Activated T-helper 2 cell treated with anti-CD3 and anti-CD28 coated beads, Interferon-gamma antibody, Interleukin-2, Interleukin-4, amounts not matched to agents 10 μg/mL and 5 μg/mL and 100 μg/mL, durations not matched to agents 14 hours and 24 hours and 36 hours (primary cell): ENCODE measurements at regions not wholly inside any gene's neighbourhood (a gene's known extent, or its start where the extent isn't known, plus 50 kb on each side); places are given as distances from the start of the nearest gene placed in this dataset.

Source experiments
- DNase-seq: peaks from one replicate; pipeline ENCODE4 v3.0.0; 2021; ENCODE audit warnings: low spot score
- H3K27ac Mint-ChIP-seq: one replicate; pipeline ENCODE4 v1.8.0; 2021; ENCODE audit warnings: mixed read lengths
- H3K27me3 Mint-ChIP-seq: one replicate; pipeline ENCODE4 v1.8.0; 2021; ENCODE audit warnings: low read depth, mixed read lengths
- H3K36me3 Mint-ChIP-seq: one replicate; pipeline ENCODE4 v1.8.0; 2021; ENCODE audit warnings: low read depth, mixed read lengths
- H3K4me1 Mint-ChIP-seq: one replicate; pipeline ENCODE4 v1.8.0; 2021; ENCODE audit warnings: low read depth, mixed read lengths
- H3K4me3 Mint-ChIP-seq: one replicate; pipeline ENCODE4 v1.8.0; 2021; ENCODE audit warnings: low read depth, mild to moderate bottlenecking, moderate library complexity, mixed read lengths
- H3K9me3 Mint-ChIP-seq: one replicate; pipeline ENCODE4 v1.8.0; 2021; ENCODE audit warnings: mixed read lengths
- intact Hi-C: fragments of 100-400 bp; cut with micrococcal nuclease; formaldehyde crosslinking; loops from one replicate; pipeline ENCODE4 v1.15.1; 2023

DNA sequence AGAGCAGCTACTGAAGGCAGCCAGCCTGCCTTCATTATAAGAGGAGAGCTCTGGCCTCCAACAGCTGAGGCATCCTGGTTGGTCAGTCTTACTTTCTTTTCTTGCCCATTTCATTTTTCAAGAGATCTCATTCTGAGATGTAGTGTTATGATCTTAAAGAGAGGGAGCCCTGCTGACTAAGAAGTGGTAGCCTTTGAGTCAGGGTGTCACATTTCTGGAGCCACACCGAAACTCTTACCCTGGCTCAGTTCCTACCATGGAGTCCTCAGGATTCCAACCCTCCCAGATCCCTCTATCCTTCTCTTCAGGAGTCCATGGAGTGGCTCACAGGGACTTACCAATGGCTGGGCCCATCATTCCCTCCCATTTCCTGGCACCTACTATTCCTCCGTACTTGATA is 386.1 kb upstream of the LARGE1 start:
- Mint-ChIP-seq H3K36me3 (no peaks in the 10 kb centered on the region), H3K9me3 (peaks cover 40% of the 10 kb centered on the region), H3K4me1 (no peaks in the 10 kb centered on the region), H3K27ac (no peak overlapping the region), H3K4me3 (no peak overlapping the region), H3K27me3 (no peaks in the 10 kb centered on the region)
- intact Hi-C loops, result no loop called here
- no peak for DNase-seq

DNA sequence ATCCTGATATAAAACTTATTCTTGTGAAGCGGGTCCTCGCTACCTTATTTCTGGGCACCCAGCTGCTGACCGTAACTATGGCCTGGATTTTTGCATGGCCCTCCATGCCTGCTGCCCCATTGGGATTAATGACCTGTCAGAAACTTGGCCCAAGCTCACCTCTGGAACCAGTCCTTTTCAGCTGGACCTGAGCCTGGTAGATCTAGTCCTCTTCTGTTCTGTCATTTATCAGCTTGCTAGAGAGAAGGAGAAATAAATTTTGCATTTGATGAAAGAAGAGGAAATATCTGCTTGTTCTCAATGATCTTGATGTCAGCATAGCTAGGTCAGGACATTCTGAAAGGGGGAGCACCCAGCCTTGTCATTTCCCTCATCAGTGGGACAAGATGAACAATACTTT is 387.8 kb upstream of the LARGE1 start:
- DNase-seq, result no peak
- no peaks in the 10 kb centered on the region for H3K36me3 Mint-ChIP-seq
- no peaks in the 10 kb centered on the region for H3K4me1 Mint-ChIP-seq
- intact Hi-C loops, result no loop called here
- no peak overlapping the region for H3K4me3 Mint-ChIP-seq
- H3K27me3 Mint-ChIP-seq, result no peaks in the 10 kb centered on the region
- H3K9me3 Mint-ChIP-seq, result peaks cover 41% of the 10 kb centered on the region
- H3K27ac Mint-ChIP-seq, result no peak overlapping the region

DNA sequence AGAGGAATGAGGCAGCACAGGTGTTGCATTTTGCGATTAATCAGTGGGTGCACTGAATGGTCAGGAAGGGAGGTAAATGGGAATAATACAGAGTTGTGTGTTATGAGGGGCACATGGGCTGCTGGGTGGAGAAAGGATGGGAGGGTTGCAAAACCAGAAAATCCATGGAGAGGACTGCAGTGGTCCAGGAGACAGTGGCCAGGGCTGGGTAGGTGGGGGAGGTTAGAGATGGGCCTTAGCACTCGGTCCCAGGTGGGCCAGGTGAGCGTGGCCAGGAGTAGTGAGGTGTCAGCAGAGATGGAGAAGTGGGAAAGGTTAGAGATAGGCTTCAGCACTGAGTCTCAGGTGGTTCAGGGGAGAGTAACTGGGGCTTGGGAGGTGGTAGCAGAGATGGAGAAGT is 399.1 kb upstream of the LARGE1 start:
- Mint-ChIP-seq H3K4me1 (no peaks in the 10 kb centered on the region), H3K36me3 (no peaks in the 10 kb centered on the region), H3K27me3 (no peaks in the 10 kb centered on the region), H3K4me3 (no peak overlapping the region), H3K27ac (no peak overlapping the region), H3K9me3 (peaks cover 26% of the 10 kb centered on the region)
- intact Hi-C loops, result no loop called here
- no peak for DNase-seq

DNA sequence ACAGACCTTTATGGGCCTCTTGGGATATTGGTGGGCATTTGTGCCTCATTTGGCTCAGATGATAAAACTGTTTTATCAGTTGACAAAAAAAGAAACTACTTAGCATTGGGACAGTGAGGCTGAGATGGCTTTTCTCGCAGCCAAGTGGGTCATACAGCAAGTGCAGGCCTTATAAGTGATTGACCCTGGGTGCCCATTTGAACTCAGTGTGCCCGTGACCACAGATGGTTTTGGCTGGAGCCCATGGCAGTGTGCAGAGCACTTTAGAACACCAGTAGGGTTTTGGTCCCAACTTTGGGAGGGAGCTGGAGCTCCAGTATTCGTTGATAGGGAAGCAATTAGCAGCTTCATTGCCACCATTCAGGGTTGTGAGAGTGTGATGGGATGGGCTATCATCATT is 404.5 kb upstream of the LARGE1 start:
- Mint-ChIP-seq H3K27ac (no peak overlapping the region), H3K27me3 (no peaks in the 10 kb centered on the region), H3K36me3 (no peaks in the 10 kb centered on the region), H3K9me3 (peaks cover 19% of the 10 kb centered on the region), H3K4me1 (no peaks in the 10 kb centered on the region), H3K4me3 (no peak overlapping the region)
- intact Hi-C loops, result no loop called here
- DNase-seq, result no peak

DNA sequence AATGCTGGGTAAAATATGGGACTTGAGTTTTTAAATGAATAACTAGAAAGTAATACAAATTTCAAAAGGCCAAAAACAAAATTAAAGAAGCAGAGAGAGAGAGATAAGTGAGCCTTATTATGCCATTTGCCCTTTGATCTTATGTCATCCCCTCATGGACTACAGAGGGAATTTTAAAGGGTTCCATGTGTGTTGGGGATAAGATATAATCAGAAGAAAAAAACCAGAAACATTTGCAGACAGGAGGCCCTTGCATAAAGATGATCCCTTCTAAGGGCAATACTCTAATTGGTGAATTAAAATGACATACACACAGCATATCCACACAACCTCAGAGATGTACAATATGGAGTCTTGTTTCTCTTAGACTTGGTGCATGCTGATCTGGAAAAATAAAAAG is 406.6 kb upstream of the LARGE1 start:
- no peaks in the 10 kb centered on the region for H3K27me3 Mint-ChIP-seq
- peaks cover 23% of the 10 kb centered on the region for H3K9me3 Mint-ChIP-seq
- H3K4me1 Mint-ChIP-seq, result no peaks in the 10 kb centered on the region
- no peak for DNase-seq
- no peaks in the 10 kb centered on the region for H3K36me3 Mint-ChIP-seq
- intact Hi-C loops, result no loop called here
- no peak overlapping the region for H3K27ac Mint-ChIP-seq
- no peak overlapping the region for H3K4me3 Mint-ChIP-seq

DNA sequence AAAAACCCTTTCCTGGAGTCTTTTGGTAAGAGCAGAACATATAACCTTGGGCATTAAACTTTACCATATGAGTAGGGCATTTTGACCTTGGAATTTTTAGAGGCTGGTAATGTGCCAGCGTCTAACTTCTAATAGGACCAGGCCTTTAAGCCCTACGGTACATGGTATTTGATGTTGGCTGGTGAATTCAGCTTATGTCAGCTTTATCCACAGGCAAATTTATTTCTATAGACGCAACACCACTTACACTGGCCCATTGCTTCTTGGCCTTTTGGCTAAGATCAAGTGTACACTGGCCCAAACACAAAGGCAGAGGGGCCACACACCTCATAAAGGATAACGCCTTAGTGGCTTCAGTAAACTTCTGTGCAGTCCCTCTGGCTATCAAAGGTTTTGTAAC is 410.2 kb upstream of the LARGE1 start:
- Mint-ChIP-seq H3K36me3 (no peaks in the 10 kb centered on the region), H3K4me3 (no peak overlapping the region), H3K9me3 (peaks cover 45% of the 10 kb centered on the region), H3K4me1 (no peaks in the 10 kb centered on the region), H3K27ac (no peak overlapping the region), H3K27me3 (no peaks in the 10 kb centered on the region)
- intact Hi-C loops, result no loop called here
- DNase-seq, result no peak

DNA sequence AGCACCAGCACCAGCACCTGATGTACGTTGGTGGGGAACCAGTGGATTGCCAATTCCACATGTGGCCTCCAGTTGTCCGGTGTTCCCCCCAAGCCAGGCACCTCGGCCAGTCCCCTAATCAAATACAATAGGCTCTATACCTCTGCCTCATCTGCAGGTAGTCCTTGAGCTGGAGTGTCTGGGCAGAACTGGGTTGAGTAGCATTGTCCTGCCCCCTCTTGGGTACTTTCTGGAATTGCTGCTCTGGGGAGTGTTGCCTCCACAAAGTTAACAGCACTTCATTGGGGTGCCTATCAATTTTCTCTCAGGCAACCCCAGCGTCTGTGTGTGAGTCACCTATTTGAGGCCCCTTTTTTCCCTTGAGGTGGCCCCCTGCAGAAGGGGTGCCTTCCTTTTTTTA is 413.0 kb upstream of the LARGE1 start:
- H3K4me3 Mint-ChIP-seq, result no peak overlapping the region
- intact Hi-C loops, result no loop called here
- H3K27me3 Mint-ChIP-seq, result no peaks in the 10 kb centered on the region
- DNase-seq, result no peak
- no peak overlapping the region for H3K27ac Mint-ChIP-seq
- H3K9me3 Mint-ChIP-seq, result peaks cover 57% of the 10 kb centered on the region
- H3K4me1 Mint-ChIP-seq, result no peaks in the 10 kb centered on the region
- H3K36me3 Mint-ChIP-seq, result no peaks in the 10 kb centered on the region

DNA sequence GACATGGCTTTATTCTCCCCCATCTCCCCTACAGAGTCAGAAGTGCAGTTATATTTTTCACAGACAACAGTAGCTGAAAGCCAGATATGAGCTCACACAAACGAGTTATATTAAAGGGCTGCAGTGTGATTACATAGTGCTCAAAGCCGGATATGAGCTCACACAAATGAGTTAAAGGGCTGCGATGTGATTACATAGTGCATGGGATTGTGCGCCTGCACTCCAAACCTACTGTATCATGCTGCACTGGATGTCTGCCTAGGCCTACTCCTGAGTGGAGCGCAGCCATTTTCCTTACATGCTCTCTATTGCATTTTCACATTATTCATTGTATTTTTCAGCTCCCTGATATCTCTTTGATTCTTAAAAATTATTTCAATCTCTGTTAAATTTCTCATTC is 414.6 kb upstream of the LARGE1 start:
- Mint-ChIP-seq H3K27ac (no peak overlapping the region), H3K4me3 (no peak overlapping the region), H3K27me3 (no peaks in the 10 kb centered on the region), H3K36me3 (no peaks in the 10 kb centered on the region), H3K4me1 (no peaks in the 10 kb centered on the region), H3K9me3 (peaks cover 60% of the 10 kb centered on the region)
- intact Hi-C loops, result no loop called here
- DNase-seq, result no peak

DNA sequence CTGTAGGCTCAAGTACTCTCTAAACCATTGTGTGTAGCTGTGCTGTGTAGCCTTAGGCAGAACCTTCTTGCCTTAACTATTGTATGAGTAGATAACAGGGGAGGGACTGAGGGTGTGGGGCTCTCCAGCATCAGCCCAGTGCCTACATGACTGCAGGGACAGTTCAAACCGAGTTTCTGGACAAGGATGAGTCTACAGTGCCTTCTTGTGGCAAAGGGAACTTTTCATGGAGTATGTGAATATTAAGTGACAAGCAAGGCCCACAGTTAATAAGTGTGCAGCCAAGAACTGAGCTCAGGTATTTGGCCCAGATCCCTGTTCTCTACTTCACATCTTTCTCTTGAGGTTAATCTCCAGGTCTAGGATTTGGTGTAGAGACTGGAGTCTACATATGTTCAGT is 424.4 kb upstream of the LARGE1 start:
- Mint-ChIP-seq H3K36me3 (no peaks in the 10 kb centered on the region), H3K4me3 (no peak overlapping the region), H3K4me1 (no peaks in the 10 kb centered on the region), H3K27ac (no peak overlapping the region), H3K9me3 (peaks cover 22% of the 10 kb centered on the region), H3K27me3 (no peaks in the 10 kb centered on the region)
- no peak for DNase-seq
- intact Hi-C loops, result no loop called here

DNA sequence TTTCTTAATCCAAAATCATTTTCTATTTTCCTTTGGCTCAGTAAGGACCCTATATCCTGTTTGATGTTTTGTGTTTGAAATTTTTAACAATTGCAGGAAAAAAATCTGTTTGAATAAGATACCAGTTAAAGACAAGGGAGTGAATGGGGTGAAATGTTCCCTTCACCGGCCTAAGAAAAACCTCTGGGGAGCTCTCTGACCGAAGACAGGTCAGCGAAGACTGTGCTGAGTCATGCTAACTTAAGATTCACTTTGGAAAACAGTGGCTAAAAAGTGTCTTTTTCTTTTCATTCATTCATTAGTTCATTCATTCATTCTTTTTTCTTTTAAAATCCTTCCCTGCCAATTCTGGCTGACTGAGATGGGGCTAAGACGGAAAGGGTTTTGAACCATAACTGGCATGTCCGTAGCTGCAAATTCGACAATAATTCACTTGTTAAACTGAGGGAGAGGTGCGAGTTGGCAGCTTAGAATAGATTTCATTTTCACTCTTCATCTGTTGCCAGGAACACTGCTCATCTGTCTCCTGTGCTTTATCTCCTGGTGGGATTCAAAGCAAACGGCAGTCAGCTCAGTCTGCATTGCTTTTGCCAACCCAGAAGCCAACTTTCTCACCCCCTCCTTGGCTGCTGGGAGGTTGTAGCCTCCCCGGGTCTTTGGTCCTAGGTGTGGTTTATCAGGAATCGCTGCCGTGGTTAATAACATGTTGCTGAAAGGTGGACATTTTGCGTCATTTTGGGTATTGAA is 434.0 kb upstream of the LARGE1 start:
- peaks cover 35% of the 10 kb centered on the region for H3K9me3 Mint-ChIP-seq
- no peak overlapping the region for H3K4me3 Mint-ChIP-seq
- no peaks in the 10 kb centered on the region for H3K36me3 Mint-ChIP-seq
- intact Hi-C loops, result no loop called here
- H3K27me3 Mint-ChIP-seq, result no peaks in the 10 kb centered on the region
- no peaks in the 10 kb centered on the region for H3K4me1 Mint-ChIP-seq
- H3K27ac Mint-ChIP-seq, result no peak overlapping the region
- DNase-seq, result no peak

DNA sequence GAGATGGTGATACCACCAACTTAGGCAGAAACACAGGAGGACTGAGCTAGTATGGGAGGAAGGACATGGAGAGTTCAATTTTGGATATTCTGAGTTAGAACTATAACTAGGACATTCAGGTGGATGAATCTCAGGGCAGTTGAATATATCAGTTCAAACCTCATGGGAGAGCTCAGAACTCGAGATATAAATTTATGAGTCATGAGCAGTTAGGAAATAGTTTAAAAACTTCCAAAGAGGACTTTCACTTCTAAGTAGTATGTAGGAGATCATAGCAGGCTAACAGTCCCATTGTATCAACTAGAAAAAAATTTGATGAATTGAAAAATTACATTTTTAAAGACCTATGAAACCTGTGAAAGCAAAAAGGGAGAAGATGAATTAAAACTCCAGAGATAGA is 436.2 kb upstream of the LARGE1 start:
- Mint-ChIP-seq H3K36me3 (no peaks in the 10 kb centered on the region), H3K27me3 (no peaks in the 10 kb centered on the region), H3K4me3 (no peak overlapping the region), H3K9me3 (peaks cover 39% of the 10 kb centered on the region), H3K4me1 (no peaks in the 10 kb centered on the region), H3K27ac (no peak overlapping the region)
- DNase-seq, result no peak
- intact Hi-C loops, result no loop called here

DNA sequence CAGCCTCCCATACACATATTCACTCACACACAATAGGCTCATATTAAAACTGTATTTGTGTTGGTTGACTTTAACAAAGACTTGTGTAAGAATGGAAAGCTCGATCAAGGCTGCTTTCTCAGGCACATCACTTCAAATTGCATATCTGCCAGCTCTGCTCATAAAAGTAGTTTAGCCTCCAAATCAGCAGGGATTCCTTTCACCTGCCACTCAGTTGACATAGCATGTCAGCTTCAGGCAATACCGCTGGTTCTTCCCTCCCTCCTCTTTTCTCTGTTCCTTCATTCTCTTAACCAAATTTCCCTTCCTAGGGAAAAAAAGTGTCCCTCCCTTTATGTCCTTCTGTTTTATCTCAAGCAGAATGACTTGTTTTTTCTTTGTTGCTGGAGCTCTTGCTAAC is 450.4 kb upstream of the LARGE1 start:
- no peak for DNase-seq
- Mint-ChIP-seq H3K4me1 (no peaks in the 10 kb centered on the region), H3K9me3 (peaks cover 42% of the 10 kb centered on the region), H3K27me3 (no peaks in the 10 kb centered on the region), H3K27ac (no peak overlapping the region), H3K36me3 (no peaks in the 10 kb centered on the region), H3K4me3 (no peak overlapping the region)
- intact Hi-C loops, result no loop called here

DNA sequence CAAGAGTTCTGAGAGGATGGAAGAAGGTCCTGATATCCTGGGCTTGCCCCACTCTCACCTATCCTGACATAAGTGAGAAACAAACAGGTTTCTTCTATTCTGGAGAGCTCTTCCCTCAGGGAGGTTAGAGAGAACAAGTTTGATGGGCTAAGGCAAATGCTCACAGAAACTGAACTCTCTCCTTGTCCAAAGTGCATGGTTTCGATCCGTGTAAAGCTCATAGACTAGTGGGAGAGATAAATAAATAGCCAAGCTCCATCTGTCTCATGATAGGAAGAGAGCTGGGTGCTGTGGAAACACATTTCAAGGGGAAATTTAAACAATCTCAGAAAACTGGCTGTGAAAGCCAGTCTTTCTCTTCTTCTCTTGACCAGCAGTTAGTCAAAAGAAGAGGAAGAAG is 459.5 kb upstream of the LARGE1 start:
- no peaks in the 10 kb centered on the region for H3K27me3 Mint-ChIP-seq
- peaks cover 41% of the 10 kb centered on the region for H3K9me3 Mint-ChIP-seq
- H3K27ac Mint-ChIP-seq, result no peak overlapping the region
- no peaks in the 10 kb centered on the region for H3K4me1 Mint-ChIP-seq
- DNase-seq, result no peak
- H3K36me3 Mint-ChIP-seq, result no peaks in the 10 kb centered on the region
- intact Hi-C loops, result no loop called here
- H3K4me3 Mint-ChIP-seq, result no peak overlapping the region

DNA sequence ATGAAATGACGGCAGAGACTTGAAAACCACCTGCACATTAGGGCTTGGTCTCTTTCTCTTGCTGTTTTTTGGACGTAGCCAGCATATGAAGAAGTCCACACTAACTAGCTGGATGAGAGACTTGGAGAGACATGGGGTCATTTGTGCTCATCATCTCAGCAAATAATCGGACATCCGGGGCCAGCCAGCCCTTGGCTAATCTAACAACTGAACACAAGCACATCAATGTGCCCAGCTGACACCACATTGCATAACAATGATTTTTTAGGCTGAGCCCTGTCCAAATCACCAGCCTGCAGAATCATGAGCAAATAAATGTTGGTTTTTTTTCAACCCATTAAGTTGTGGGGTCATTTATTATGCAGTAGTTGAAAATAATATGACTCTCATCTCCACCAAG is 460.3 kb upstream of the LARGE1 start:
- H3K27me3 Mint-ChIP-seq, result no peaks in the 10 kb centered on the region
- intact Hi-C loops, result no loop called here
- no peaks in the 10 kb centered on the region for H3K4me1 Mint-ChIP-seq
- H3K4me3 Mint-ChIP-seq, result no peak overlapping the region
- peaks cover 41% of the 10 kb centered on the region for H3K9me3 Mint-ChIP-seq
- H3K27ac Mint-ChIP-seq, result no peak overlapping the region
- no peaks in the 10 kb centered on the region for H3K36me3 Mint-ChIP-seq
- no peak for DNase-seq
